H1 (cell line): ENCODE measurements at regions not wholly inside any gene's neighbourhood (a gene's known extent, or its start where the extent isn't known, plus 50 kb on each side); places are given as distances from the start of the nearest gene placed in this dataset.

ENCODE experiments used
- CTCF ChIA-PET: fragments of 300-600 bp; sonication (Branson Sonifier 250); formaldehyde crosslinking; loops from one replicate; lab custom pipeline; 2021; ENCODE audit not compliant: partially characterized antibody; lab: Charles Lee
- POLR2A ChIA-PET: fragments of 300-600 bp; sonication (Branson Sonifier 250); formaldehyde crosslinking; loops from one replicate; lab custom pipeline; 2021; ENCODE audit warnings: inconsistent platforms; ENCODE audit not compliant: partially characterized antibody; lab: Charles Lee
- DNase-seq, 2 experiments: peaks; one replicate each; pipeline versions ENCODE4 v3.0.0 to v3.0.0-alpha.2; 2010 to 2022; ENCODE audit warnings: low spot score in 2 of 2, low read depth in 1 of 2, mixed read lengths in 1 of 2
- FAIRE-seq: peaks from 2 replicates; lab custom pipeline; 2011; peaks lifted over from hg19 to GRCh38; lab: Jason Lieb, UNC
- H2AFZ ChIP-seq: 2 replicates; pipeline ENCODE4 v1.8.1; 2012; ENCODE audit warnings: low read length, inconsistent platforms
- H2AK5ac ChIP-seq: 2 replicates; pipeline ENCODE4 v1.6.1; 2013; ENCODE audit warnings: low read depth, low read length
- H2BK120ac ChIP-seq: replicated peaks from 2 replicates; pipeline ENCODE3; 2013; ENCODE audit warnings: low read depth, low read length, inconsistent platforms
- H2BK12ac ChIP-seq: 2 replicates; pipeline ENCODE4 v1.6.1; 2013; ENCODE audit warnings: low read depth, low read length
- H2BK15ac ChIP-seq: 2 replicates; pipeline ENCODE4 v1.6.1; 2013; ENCODE audit warnings: low read length
- H2BK20ac ChIP-seq: 2 replicates; pipeline ENCODE4 v1.6.1; 2013; ENCODE audit warnings: low read length
- H2BK5ac ChIP-seq: 2 replicates; pipeline ENCODE4 v1.6.1; 2013; ENCODE audit warnings: low read depth, low read length
- H3K14ac ChIP-seq: 2 replicates; pipeline ENCODE4 v1.6.1; 2013; ENCODE audit warnings: inconsistent platforms; ENCODE audit not compliant: insufficient read length
- H3K18ac ChIP-seq: 2 replicates; pipeline ENCODE4 v1.6.1; 2013; ENCODE audit warnings: low read length; ENCODE audit errors: extremely low read depth
- H3K23ac ChIP-seq: 2 replicates; pipeline ENCODE4 v1.6.1; 2013; ENCODE audit warnings: inconsistent platforms; ENCODE audit not compliant: insufficient read length
- H3K23me2 ChIP-seq: 2 replicates; pipeline ENCODE4 v1.6.1; 2013; ENCODE audit warnings: low read depth, low read length
- H3K27ac ChIP-seq: 2 replicates; pipeline ENCODE4 v1.6.1; 2011; ENCODE audit warnings: low read depth, low read length, inconsistent platforms
- H3K27me3 ChIP-seq, 4 experiments: replicated peaks in 1 of 4; 1 replicate in 1 of 4; 2 replicates in 3 of 4; pipeline versions ENCODE4 v1.6.1 to v1.8.1; 2011 to 2013; ENCODE audit warnings: low read length in 3 of 4, mild to moderate bottlenecking in 3 of 4, inconsistent platforms in 2 of 4, mixed read lengths in 2 of 4, moderate library complexity in 1 of 4; ENCODE audit not compliant: control insufficient read depth in 3 of 4, insufficient read depth in 3 of 4; ENCODE audit errors: extremely low read depth in 1 of 4
- H3K36me3 ChIP-seq, 4 experiments: 2 replicates each; pipeline versions ENCODE4 v1.6.1 to v1.8.1; 2011 to 2013; ENCODE audit warnings: mild to moderate bottlenecking in 4 of 4, low read length in 3 of 4, moderate library complexity in 2 of 4, control low read depth in 1 of 4, inconsistent platforms in 1 of 4; ENCODE audit not compliant: insufficient read depth in 4 of 4, control insufficient read depth in 2 of 4
- H3K4ac ChIP-seq: replicated peaks from 2 replicates; pipeline ENCODE3; 2013; ENCODE audit warnings: low read length, low read depth, mixed read lengths, inconsistent platforms; ENCODE audit not compliant: insufficient read length
- H3K4me1 ChIP-seq, 4 experiments: replicated peaks in 1 of 4; 1 replicate in 1 of 4; 2 replicates in 3 of 4; pipeline versions ENCODE4 v1.6.1 to v1.8.1; 2011 to 2013; ENCODE audit warnings: low read length in 3 of 4, inconsistent platforms in 2 of 4, mixed read lengths in 1 of 4; ENCODE audit not compliant: insufficient read depth in 4 of 4, control insufficient read depth in 3 of 4
- H3K4me2 ChIP-seq, 2 experiments: 2 replicates each; pipeline versions ENCODE4 v1.6.1 to v1.8.1; 2011 to 2013; ENCODE audit warnings: low read depth in 2 of 2, low read length in 2 of 2, control low read depth in 1 of 2, inconsistent platforms in 1 of 2, mild to moderate bottlenecking in 1 of 2; ENCODE audit not compliant: insufficient read depth in 1 of 2
- H3K4me3 ChIP-seq, 4 experiments: fragments of 200-600, 300-600 bp in 1 of 4; sonication (generic), shearing (Covaris generic), sonication (Bioruptor Twin) in 1 of 4; 2 replicates each; pipeline versions ENCODE4 v1.5.1 to v1.8.1; 2011 to 2016; ENCODE audit warnings: low read length in 4 of 4, low read depth in 3 of 4, control low read depth in 2 of 4, inconsistent platforms in 2 of 4, mild to moderate bottlenecking in 2 of 4, mixed read lengths in 1 of 4, moderate library complexity in 1 of 4; ENCODE audit not compliant: insufficient read depth in 2 of 4; ENCODE audit errors: extremely low read depth in 1 of 4
- H3K56ac ChIP-seq: replicated peaks from 2 replicates; pipeline ENCODE3; 2013; ENCODE audit warnings: low read depth, mild to moderate bottlenecking, mixed read lengths, low read length, inconsistent platforms; ENCODE audit not compliant: insufficient read length
- H3K79me1 ChIP-seq: 2 replicates; pipeline ENCODE4 v1.6.1; 2013; ENCODE audit warnings: low read depth, low read length, control low read depth
- H3K79me2 ChIP-seq, 2 experiments: 2 replicates each; pipeline versions ENCODE4 v1.6.1 to v1.8.1; 2012 to 2013; ENCODE audit warnings: low read length in 2 of 2, mild to moderate bottlenecking in 2 of 2, inconsistent platforms in 1 of 2; ENCODE audit not compliant: insufficient read depth in 2 of 2, control insufficient read depth in 1 of 2
- H3K9ac ChIP-seq, 4 experiments: replicated peaks in 1 of 4; 1 replicate in 1 of 4; 2 replicates in 3 of 4; pipeline versions ENCODE4 v1.6.1 to v1.8.1; 2011 to 2013; ENCODE audit warnings: low read depth in 3 of 4, low read length in 3 of 4, control low read depth in 2 of 4, mild to moderate bottlenecking in 2 of 4, moderate library complexity in 2 of 4, inconsistent platforms in 1 of 4; ENCODE audit errors: extremely low read depth in 1 of 4
- H3K9me3 ChIP-seq, 2 experiments: 2 replicates each; pipeline versions ENCODE4 v1.6.1 to v1.8.1; 2012 to 2013; ENCODE audit warnings: mild to moderate bottlenecking in 2 of 2, moderate library complexity in 2 of 2, control low read depth in 1 of 2, inconsistent platforms in 1 of 2, low read depth in 1 of 2, low read length in 1 of 2, mixed read lengths in 1 of 2; ENCODE audit not compliant: insufficient read depth in 2 of 2
- H4K20me1 ChIP-seq, 2 experiments: replicated peaks in 1 of 2; 2 replicates each; pipeline versions ENCODE3 to v1.8.1; 2011 to 2013; ENCODE audit warnings: inconsistent platforms in 2 of 2, low read length in 2 of 2, mild to moderate bottlenecking in 1 of 2; ENCODE audit not compliant: insufficient read depth in 2 of 2, control insufficient read depth in 1 of 2
- H4K5ac ChIP-seq: 2 replicates; pipeline ENCODE4 v1.6.1; 2013; ENCODE audit warnings: low read length, low read depth, mixed read lengths, inconsistent platforms; ENCODE audit not compliant: insufficient read length
- H4K8ac ChIP-seq: 2 replicates; pipeline ENCODE4 v1.8.0; 2013; ENCODE audit warnings: mild to moderate bottlenecking, moderate library complexity, low read length, inconsistent platforms; ENCODE audit not compliant: insufficient read depth; ENCODE audit errors: extremely low read depth
- H4K91ac ChIP-seq: replicated peaks from 2 replicates; pipeline ENCODE3; 2013; ENCODE audit warnings: low read length, mixed read lengths, inconsistent platforms; ENCODE audit not compliant: insufficient read length
- CHD2 ChIP-seq: IDR thresholded peaks from 2 replicates; pipeline ENCODE4 v1.6.1; 2012; ENCODE audit warnings: low read length, improper control_type of control experiment
- GTF2F1 ChIP-seq: IDR thresholded peaks from 2 replicates; pipeline ENCODE4 v1.6.1; 2012; ENCODE audit warnings: low read depth, low read length, improper control_type of control experiment, borderline replicate concordance
- SIN3A ChIP-seq, 2 experiments: IDR thresholded peaks in 1 of 2; conservative IDR thresholded peaks in 1 of 2; 2 replicates each; pipeline ENCODE4 v1.6.1; 2011 to 2012; ENCODE audit warnings: low read length in 2 of 2, improper control_type of control experiment in 1 of 2, low read depth in 1 of 2, mild to moderate bottlenecking in 1 of 2
- SP1 ChIP-seq: IDR thresholded peaks from 2 replicates; pipeline ENCODE4 v1.6.1; 2011; ENCODE audit warnings: low read depth, low read length
- TF ChIP-seq, protein P1 (sequence below): IDR thresholded peaks from 2 replicates; pipeline ENCODE4 v1.6.1; 2012; ENCODE audit warnings: inconsistent platforms

DNA sequence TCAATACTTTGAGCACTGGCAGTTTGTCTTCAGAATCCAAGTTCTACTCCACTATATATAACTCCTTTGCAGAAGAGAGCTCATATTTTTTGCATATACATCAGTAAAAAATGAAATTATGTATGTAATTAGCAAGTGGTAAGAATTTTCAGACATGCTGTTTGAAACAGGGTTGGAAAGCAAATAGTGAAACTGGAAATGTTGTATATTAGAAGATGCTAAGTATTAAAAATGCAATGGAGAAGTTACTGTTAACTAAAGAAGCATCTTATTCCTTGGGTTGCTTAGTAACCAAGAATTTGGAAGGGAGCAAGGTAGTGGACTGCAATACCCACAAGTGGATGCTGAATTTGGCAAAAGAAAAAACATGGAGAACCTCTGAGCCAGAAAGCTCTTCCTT is 88.6 kb upstream of the DLGAP1 start:
- POLR2A ChIA-PET, result no interaction called here
- H3K79me1 ChIP-seq, result no peaks in the 10 kb centered on the region

More for the DNA sequence above, 88.6 kb upstream of the DLGAP1 start:
- Histone ChIP-seq H3K4me2 (no peak overlapping the region), H2AFZ (no peak overlapping the region), H4K91ac (no peak overlapping the region), H2BK12ac (no peak overlapping the region), H3K14ac (no peak overlapping the region), H2BK5ac (no peak overlapping the region), H3K27ac (no peak overlapping the region), H3K9ac (no peak overlapping the region), H2AK5ac (no peak overlapping the region), H4K20me1 (no peaks in the 10 kb centered on the region), H3K4me3 (no peak overlapping the region), H3K27me3 (no peaks in the 10 kb centered on the region), H2BK15ac (no peak overlapping the region), H2BK20ac (no peak overlapping the region), H2BK120ac (no peak overlapping the region), H3K56ac (no peak overlapping the region), H3K23ac (no peak overlapping the region), H3K4ac (no peak overlapping the region), H3K9me3 (peaks cover 3 to 4% of the 10 kb centered on the region in 2 experiments; a peak in 2 of 4 replicates), H3K4me1 (no peaks in the 10 kb centered on the region), H3K36me3 (no peaks in the 10 kb centered on the region), H4K5ac (no peak overlapping the region), H3K23me2 (no peaks in the 10 kb centered on the region), H3K18ac (no peak overlapping the region), H4K8ac (no peak overlapping the region), H3K79me2 (no peaks in the 10 kb centered on the region)
- FAIRE-seq (no peak), DNase-seq (no peak)
- no peak for TF ChIP-seq GTF2F1
- TF ChIP-seq SIN3A (conservative IDR thresholded peaks at IDR 0.05 in 1 of 2, IDR thresholded peaks at IDR 0.05 in 1 of 2; ENCODE audit: low read depth in 1 of 2, low read length in 2 of 2), result no peak
- TF ChIP-seq CHD2, result no peak
- TF ChIP-seq, protein P1, sequence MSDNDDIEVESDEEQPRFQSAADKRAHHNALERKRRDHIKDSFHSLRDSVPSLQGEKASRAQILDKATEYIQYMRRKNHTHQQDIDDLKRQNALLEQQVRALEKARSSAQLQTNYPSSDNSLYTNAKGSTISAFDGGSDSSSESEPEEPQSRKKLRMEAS, result no peak
- TF ChIP-seq SP1, result no peak
- CTCF ChIA-PET, result interaction anchor here (0.5 to 0.6 kb wide), 2 partner anchors 427 to 480 kb away, joined by 3 read pairs; no protein-coding TSS in a partner anchor
